ENCODE measurements at regions not wholly inside any gene's neighbourhood (a gene's known extent, or its start where the extent isn't known, plus 50 kb on each side); places are given as distances from the start of the nearest gene placed in this dataset.

- TF ChIP-seq MYPOP (CRISPR knock-in tag; IDR thresholded peaks at IDR 0.05): no peak
- TF ChIP-seq HOXA9 (CRISPR knock-in tag; IDR thresholded peaks at IDR 0.05; ENCODE audit: borderline replicate concordance): no peak
- TF ChIP-seq MED13 (CRISPR knock-in tag; IDR thresholded peaks at IDR 0.05): no peak
These were observed 231.1 kb upstream of the DPH6 start for GRCh38 chr15:35777061-35777460.

All from HepG2 (cell line).